ENCODE measurements at regions not wholly inside any gene's neighbourhood (a gene's known extent, or its start where the extent isn't known, plus 50 kb on each side); places are given as distances from the start of the nearest gene placed in this dataset.

DNA sequence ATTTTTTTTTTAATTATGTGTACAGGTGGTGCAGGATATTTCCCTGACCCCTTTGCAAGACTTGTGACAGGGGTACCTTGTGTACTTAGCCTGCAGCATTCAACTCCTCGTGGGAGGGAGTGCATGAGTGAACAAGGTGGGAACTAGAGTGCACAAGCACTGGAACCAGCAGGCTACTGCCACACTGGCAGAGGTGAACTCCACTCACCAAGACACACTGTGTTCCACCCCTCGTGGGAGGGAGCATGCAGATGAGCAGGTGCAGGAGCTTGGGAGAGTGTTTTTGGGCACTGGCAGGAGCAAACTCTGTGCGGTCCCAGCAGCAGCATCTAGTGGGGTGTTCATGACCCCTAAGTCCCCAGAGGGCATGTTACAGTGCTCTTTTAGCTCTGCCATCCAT, 282.7 kb upstream of the PLET1 start:
- no peak for DNase-seq

DNA sequence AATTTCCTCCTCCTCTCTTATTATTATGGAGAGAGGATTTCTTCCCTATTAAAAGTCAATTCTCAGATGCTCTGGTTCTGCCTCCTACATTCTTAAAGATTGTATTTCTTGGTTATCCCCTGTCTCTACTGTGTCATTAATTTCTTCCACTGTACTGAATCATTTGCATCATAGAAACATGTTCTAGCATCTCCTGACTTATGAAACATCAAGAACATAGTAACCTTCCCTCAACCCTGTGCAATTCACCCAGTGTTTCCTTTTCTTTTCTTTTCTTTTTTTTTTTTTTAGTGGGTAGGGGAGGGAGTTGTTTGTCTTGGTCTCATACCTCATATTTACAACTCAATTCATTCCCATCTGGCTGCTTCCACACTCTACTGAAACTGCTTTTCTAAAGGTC, 288.0 kb upstream of the PLET1 start:
- no peak for DNase-seq

DNA sequence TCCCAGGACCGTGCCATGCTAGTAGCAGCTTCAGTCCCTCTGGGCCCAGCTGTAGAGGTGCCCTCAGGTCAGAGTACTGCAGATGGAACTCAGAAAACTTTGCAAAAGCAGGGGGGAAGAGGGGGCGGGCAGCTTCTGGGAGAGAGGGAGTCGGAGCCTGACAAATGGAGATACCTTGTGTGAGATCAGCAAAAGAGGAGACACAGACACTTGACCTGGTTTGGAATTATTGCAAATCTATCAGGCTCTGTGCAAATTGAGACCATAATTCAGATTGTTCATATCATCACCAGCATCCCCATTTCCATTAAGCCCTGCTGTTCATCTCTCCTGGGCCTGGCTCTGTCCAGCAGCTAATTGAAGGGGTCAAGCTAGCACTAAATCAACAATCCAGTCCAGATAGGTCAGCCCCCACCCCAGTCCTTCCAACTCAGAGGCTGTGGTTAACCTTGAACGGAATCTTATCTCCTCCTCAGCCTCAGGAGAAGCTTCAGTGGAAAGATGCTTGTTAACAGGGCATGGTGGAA, 292.6 kb upstream of the PLET1 start:
- no peak for DNase-seq

DNA sequence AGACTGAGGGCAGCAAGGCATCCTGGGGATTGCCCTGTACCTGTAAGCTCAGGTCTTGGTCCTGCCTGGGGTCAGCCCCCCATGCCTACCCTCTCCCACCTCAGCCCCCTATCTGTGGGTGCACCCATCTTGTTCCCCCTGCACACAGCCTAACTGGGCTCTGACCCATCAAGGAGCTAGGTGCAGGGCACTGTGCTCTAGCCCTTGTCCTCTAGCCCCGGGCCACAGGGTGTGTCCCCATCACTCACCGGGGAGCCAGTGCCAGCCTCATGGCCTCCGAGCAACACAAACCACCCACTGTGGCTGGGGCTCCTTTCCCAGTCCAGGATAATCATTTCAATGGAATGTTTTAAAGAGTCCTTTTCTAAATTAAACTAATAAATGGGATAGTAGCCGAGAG, 293.9 kb upstream of the PLET1 start:
- no peak for DNase-seq

DNA sequence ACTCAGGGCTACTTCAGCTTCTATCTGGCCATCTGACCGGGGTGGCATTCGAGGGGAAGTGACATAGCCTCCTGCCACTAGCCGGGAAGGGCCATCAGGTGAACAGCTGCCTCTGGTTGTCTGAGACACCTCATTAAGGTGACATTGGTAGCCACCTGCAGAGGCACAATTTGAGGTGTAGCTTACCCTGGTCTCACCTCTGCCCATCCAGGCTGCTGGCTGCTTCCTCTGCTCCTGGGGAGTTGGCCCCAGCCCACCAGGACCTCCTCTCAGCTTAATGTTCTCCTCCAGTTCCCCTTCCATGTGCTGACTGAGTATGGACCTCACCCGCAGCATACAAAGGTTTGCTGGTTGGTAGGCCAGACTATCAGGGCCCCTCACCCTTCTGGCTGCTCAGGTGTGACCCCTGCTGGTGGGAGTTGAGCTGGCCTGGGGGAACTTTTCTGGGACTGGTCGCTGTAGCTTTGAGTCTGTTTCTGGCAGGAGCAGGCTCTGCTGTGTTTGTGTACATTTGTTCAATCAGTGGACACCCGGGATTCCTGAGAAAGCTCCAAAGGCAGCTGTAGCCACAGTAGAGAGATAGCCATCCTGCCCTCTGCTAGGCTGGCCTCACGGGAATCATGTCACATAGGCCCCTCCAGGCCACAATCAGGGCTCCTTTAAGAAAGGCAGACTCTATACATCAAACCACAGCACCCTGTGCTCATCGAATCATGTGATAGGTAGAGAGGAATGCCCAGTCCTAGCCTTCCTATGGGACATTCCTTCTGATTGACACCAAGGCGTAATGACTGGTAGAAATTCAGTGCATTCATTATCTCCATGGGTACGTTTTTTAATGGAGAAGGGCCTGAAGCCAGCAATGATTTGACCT, 295.1 kb upstream of the PLET1 start:
- no peak for DNase-seq

DNA sequence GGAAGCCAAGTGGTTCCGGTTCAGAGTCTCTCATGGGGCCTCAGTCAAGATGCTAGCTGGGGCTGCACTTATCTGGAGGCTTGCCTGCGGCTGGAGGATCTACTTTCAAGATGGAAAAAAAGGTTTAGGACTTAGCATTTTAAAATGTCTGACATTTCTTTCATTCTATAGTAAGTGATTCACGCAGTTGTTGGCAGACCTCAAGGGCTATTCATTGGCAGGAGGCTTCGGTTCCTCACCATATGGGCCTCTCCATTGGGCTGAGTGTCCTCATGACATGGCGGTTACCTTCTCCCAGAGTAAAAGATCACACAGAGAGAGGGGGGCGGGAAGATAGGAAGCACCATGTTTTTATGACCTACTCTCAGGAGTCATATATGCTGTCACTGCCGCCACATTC, 298.0 kb upstream of the PLET1 start:
- no peak for DNase-seq

DNA sequence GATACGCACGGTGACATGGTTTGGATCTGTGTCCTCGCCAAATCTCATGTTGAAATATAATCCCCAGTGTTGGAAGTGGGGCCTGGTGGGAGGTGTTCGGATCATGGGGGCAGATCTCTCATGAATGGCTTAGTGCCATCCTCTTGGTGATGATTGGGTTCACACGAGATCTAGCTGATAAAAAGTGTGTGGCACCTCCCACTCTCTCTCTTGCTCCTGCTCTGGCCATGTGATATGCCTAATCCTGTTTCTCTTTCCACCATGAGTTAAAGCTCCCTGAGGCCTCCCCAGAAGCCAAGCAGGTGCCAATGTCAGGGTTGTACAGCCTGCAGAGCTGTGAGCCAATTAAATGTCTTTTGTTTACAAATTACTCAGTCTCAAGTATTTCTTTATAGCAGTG, 303.1 kb upstream of the PLET1 start:
- no peak for DNase-seq

DNA sequence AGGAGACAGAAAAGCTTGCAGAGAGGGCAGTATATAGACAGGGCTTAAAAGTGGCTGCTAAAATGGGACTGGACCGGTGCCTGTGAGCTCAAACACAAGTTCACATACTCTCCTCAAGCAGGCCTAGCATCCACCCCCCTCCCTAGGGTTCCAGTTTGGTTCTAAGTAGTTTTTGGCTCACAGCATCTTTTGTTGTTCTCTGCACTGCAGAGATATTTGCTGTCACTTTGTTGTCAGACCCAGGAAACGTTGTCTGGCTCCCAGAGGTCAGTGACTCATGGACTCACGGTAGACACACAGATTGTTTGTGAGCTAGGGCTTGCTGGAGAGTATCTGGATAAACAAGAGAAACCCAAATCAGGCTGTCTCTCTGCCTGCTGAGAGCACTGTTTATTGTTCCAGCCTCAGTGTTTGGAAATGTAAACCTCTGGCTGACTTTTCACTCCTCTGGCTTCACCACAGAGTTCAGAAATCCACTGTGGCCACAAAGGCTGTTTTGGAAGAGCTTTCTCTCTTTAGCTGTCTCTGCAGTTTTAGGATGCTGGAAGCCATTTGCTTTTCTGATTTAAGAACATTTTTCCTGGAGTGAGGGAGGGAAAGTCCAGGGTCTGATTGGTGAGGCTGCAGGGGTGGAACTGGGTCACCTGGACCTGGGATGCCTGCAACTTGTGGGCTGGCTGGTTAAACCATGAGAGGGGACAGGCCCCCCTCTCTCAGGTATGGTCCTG, 303.7 kb upstream of the PLET1 start:
- no peak for DNase-seq

DNA sequence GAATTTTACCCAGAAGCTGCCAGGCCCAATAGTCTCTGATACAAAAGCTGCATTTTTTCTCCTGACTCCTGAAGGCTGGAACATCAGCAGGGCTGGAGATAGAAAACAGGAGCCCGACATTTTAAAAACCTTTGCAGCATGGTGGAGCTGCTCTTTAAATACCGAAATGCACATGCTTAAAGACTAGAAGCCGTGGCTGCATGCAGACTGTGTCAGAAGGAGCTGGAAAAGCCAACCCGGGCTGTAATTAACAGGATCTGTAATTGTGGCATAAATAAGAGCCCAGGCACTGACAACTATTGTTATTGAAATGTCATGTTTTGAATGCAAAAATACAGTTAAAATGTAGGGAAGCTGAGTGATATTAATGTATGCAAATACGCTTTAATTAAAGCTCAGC, 304.9 kb upstream of the PLET1 start:
- DNase-seq, result no peak

DNA sequence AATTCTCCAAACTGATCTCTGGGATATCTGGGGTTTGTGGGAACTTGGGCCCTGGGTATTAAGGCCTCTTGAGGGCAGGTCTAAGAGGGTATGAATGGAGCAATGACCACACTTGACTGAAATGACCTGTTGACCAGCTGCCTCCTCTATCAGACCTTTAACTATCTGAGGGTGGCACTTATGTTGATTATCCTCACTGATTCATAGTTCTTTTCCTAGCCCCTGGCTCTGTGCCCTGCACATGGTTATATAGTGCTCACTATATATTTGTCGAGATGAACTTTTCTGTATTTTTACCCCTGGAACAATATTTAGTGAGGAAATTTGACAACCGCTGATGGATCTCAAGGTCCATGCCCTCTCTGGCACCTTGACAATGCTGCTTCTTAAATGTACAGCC, 305.5 kb upstream of the PLET1 start:
- DNase-seq, result no peak

DNA sequence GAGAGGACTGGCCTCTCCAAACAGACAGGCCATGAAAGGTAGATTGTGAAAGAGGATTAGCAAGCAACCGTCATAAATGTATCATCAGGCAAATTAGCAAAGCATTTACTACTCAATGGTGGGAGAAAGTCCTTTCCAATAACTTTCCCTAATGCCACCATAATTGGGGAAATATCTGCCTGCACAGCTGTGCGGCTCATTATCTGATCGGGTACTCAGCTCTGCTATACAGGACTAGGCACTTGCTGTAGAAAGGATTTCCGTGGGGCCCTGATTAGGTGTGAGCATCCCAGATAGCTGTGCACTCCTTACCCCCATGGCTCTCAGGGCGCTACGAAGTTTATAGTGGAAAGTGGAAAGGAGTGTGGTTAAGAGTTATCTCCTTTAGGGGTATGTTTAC, 309.7 kb upstream of the PLET1 start:
- no peak for DNase-seq

DNA sequence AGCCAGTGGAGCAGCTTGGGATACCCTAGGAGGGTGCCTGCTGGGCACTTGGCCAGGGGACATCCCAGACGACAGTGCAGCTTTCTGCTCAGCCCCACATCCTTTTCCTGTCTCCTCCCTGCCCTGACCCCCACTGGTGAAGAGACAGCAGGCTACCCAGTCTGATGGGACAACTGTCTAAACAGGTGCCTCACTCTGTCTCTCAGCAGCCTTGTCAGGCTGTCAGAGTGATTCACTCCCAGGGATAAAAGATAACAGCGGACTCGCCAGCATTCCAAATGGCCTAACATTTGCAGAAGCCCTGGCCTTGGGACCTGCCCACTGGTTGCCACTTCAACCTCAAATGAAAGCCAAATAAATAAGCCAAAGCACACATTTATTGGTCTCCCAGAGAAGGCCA, 318.6 kb upstream of the PLET1 start:
- DNase-seq, result no peak

DNA sequence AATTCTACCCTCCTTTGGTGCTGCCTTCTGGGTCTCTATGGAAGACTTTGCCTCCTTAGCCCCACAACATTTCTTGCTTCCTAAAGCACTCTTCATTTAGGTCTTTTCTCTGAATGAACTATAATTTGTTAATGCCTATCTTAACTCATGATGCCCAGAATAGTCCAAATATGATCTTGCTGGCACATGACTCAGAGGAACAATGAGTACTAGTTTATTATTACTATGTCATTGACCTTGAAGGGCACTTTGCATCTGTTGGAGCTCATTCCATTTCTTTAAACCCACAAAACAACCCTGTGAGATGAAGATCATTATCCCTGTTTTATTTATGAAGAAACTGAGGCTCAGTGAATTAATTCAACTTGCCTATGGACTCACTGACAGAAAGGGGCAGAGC, 320.2 kb upstream of the PLET1 start:
- no peak for DNase-seq

DNA sequence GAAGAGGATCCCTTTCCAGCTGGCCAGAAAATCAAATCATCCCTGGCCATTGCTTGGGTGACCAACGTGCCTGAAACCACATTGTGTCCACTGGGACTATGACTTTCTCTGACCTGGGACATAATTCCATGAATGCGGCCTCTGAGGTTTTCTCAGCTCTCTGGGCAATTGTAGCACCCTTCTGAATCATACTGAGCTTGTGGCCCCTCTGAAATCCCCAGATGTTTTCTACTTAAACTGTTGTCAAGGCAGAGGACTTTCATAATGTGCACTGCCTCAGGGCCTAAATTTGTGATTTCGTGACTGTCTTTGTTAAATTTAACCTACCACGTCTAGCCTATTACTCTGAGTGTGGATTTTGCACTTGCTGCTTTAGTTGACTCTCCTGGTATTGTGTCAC, 321.1 kb upstream of the PLET1 start:
- no peak for DNase-seq

DNA sequence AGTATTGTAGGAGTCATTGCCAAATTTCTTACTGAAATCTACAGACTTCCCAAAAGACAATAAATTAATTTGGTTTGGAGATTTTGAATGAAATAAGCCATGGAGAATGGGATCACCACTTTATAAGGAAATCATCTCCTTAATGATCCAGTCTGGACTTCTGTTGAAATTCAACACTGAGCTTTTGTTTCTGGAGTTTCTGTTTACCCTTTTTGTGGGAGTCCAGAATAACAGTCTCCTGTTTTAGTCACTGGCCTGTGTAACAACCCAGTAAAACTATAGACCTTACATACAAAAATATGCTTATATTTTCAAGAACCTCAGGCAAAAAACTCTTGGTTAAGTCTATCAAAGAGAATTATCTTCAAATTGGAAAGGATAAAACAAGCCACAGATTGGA, 321.7 kb upstream of the PLET1 start:
- no peak for DNase-seq

DNA sequence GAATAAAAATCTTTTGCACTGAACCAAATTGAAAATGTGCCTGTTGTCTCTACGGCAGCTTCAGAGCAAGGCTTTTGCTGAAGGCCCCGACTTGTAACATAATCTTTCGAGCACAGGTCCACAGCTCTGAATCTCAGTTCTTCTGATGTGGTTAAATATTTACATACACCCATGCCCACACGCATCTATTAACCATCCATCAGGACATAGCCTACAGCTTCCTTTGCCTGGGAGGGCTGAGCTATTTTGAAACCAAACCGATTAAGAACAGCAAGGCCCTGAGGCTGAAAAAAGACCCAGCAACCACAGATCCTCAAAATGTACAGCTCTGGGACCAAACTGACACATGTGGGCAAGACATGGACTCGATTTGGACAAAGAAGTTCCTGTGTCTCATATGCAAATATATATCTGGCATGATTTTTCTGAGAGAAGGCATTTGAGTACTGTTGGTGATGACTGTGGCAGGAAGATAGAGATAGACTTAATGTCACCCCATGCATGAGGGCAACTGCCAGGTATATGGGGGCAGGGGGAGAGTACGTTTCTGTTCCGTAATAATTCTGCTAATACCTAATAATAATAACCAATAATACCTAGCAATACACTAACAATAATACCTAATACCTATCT, 322.7 kb upstream of the PLET1 start:
- no peak for DNase-seq

DNA sequence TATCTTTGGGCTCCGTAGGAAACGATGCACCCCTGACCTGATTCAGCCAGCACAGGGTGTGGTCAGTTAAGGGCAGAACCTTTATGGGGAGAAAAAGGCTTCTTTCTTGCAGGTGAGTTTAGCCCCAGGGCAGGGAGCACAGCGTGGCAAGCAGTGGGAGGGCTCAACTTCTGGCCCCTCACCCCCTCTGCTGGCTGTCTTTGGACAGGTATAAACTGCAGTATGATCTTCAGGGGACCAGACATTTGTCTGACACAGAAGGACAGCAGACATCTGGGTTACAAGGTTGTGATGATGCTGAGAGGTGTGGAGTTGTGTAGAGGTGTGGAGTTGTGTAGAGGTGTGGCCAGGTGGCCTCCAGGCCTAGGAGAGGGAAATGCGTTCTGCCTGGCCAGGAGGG, 324.0 kb upstream of the PLET1 start:
- peak; percentile 11 for DNase-seq

DNA sequence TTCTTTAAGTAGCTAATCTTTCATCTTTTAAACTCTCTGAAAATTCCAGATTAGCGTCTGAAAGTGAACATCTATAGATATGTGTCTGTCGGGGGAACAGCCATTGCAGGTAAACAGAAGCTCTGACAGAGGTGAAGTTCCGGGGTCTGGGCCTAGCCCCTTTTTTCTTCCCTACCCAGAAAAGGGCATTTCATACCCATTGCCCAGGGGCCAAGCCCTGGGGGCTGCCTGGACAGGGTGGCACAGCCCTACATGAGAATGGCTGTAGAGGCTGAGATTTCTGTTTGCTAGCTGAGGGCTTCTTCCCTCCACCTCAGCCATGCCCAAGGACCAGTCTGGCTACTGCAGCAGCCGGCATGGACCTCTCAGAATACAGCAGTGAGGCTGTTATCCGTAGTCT, 327.0 kb upstream of the PLET1 start:
- DNase-seq, result no peak

DNA sequence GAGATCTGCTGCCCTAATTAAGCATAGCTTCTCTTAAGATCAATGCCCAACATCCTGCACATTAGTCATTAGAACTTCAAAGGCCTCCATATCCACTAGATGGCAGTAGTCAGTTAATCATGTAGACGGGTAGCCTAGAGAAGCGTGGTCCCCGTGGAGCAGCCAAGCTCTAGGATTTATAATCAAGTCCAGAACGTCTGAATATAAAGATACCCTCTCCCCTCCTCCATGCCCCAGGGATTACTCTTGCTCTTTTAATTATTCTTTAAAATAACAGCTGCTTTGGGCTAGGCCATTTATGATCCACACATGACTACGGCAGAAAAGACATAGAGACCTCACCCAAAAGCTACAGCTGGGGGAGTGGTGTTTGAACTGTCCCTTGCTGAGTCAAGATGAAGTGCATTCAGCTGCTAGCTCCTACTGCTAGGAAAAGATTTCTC, 327.6 kb upstream of the PLET1 start:
- peak; percentile 93 for DNase-seq

DNA sequence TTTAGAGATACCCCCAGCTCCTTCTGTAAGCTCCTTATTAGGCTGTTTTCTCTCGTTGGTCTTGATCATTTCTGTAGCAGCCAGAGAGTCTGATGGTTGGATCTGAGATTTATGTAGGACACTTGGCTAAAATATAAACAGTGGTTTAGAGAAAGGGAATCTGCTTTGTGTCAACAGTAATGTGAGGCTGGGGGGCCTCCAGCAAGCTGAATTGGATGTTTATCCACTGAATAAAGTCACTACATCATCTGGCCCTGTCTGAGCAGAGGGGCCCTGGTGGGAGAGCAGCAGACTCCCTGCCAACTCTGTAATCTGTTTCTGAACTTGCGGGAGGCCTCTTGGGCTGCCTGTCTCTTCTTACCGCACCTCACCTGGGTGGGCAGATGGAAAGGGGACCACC, 328.5 kb upstream of the PLET1 start:
- no peak for DNase-seq

DNA sequence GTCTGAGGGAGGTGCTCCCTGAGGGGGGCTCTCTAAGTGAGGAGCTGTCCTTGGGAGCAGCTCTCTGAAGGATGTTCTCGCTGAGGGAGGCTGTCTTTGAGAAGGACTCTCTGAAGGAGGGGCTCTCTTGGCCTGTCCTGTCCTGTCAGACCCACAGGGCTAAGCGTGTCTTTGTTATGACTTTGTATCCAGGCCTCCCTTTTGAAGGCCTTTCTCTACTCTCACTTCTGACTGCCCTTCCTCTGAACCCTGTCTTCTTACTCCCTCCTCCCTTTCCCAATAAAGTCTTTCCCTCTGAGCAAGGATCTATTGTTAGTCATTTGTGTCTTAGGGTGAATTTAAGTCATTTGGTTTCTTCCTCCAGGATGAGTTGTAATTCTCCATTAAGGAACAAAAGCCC, 330.1 kb upstream of the PLET1 start:
- DNase-seq, result no peak

DNA sequence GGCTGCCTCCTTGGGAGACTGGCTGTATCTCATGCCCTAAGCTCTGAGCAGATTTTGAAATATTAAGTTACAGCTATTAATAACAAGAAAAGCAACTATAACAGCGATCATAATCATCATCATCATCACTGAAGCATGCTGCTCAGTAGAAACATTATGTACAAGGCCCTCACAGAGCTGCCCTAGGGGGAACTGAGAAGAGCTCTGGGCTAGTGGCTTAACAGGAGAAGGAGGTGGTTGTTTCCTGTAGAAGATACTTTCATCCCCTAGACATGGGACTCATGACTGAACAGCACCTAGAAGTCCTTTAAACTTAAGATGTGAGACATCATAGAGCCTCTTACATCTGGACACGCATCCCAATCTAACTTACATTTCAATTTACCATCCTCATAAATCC, 332.8 kb upstream of the PLET1 start:
- DNase-seq, result no peak

DNA sequence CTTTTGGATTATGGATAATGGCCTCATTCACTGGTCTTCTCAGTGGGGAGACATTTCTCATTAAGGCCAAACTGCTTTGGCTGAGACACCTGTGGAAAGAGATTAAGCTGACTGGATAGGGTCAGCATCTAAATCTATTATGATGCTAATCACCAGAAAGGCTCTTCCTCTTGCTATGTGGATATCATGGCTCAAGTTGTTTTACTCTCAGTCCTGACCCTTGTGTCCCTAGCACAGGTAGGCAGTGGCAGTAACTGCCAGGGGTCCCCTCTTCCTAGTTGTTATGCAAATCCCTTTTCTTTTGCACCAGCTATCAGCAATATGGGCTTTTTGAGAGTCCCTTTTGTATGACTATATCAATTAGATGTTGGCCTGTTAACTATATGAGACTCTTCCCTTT, 335.7 kb upstream of the PLET1 start:
- no peak for DNase-seq

DNA sequence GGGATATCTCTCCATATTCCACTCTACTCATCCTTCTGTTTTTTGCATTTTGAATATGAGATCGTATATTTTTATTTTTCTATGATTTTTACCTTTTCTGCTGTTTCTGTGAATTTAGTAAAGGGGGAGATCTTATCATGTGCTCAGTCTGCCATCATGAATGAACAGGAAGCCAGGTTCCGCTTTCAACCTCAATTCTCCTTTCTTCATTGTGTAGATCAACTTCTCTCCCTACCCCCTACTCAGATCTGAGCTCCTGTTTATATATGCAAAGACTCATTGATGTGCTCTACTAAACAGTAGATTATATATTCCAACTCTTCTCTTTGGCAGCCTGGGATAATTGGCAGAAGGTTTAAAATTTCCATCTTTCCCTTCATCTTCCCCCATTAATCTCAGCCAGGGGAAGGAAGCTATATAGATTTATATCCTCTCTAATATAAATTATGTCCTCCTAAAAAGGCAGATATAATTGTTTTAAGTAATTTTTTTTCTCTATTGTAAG, 336.7 kb upstream of the PLET1 start:
- DNase-seq, result no peak
